ENCODE measurements at regions not wholly inside any gene's neighbourhood (a gene's known extent, or its start where the extent isn't known, plus 50 kb on each side); places are given as distances from the start of the nearest gene placed in this dataset.

GRCh38 chr16:80058214-80058613, 457.7 kb upstream of the MAF start:
- Histone ChIP-seq H3K4me1 (peaks cover 0 to 11% (median 9%) of the 10 kb centered on the region in 4 donors), H3K4me3 (no peak overlapping the region), H3K9me3 (no peaks in the 10 kb centered on the region), H3K27ac (replicated peaks in 1 of 4) (no peak overlapping the region), H3K36me3 (no peaks in the 10 kb centered on the region), H3K27me3 (peaks cover 0 to 3% (median 0%) of the 10 kb centered on the region in 4 donors)
- TF ChIP-seq POLR2A (IDR thresholded peaks at IDR 0.05; ENCODE audit: low read depth) (no peak), POLR2AphosphoS5 (IDR thresholded peaks at IDR 0.05) (no peak), EP300 (IDR thresholded peaks at IDR 0.05) (no peak), CTCF (IDR thresholded peaks at IDR 0.05) (no peak)
- intact Hi-C loops (cut with DNase I): no loop called here
- WGBS: 31% methylated on average over 9 of the region's 9 CpGs
- no peak for DNase-seq (ENCODE audit: extremely low spot score)

- Histone ChIP-seq H3K27me3 (peaks cover 0 to 5% (median 0%) of the 10 kb centered on the region in 4 donors), H3K9me3 (no peaks in the 10 kb centered on the region), H3K27ac (replicated peaks in 1 of 4) (no peak overlapping the region), H3K4me1 (peaks cover 0 to 11% (median 9%) of the 10 kb centered on the region in 4 donors), H3K36me3 (no peaks in the 10 kb centered on the region), H3K4me3 (no peak overlapping the region)
- no peak for TF ChIP-seq POLR2AphosphoS5 (IDR thresholded peaks at IDR 0.05)
- no peak for TF ChIP-seq EP300 (IDR thresholded peaks at IDR 0.05)
- TF ChIP-seq POLR2A (IDR thresholded peaks at IDR 0.05; ENCODE audit: low read depth): no peak
- no peak for TF ChIP-seq CTCF (IDR thresholded peaks at IDR 0.05)
- 79% methylated on average over 4 of the region's 4 CpGs for WGBS
- intact Hi-C loops (cut with DNase I): no loop called here
- DNase-seq (ENCODE audit: extremely low spot score): no peak
Measured at GRCh38 chr16:80056324-80056723, 455.8 kb upstream of the MAF start.

GRCh38 chr16:80055831-80056230, 455.3 kb upstream of the MAF start:
- Histone ChIP-seq H3K27me3 (peaks cover 0 to 5% (median 0%) of the 10 kb centered on the region in 4 donors), H3K9me3 (no peaks in the 10 kb centered on the region), H3K4me3 (no peak overlapping the region), H3K4me1 (peaks cover 0 to 11% (median 9%) of the 10 kb centered on the region in 4 donors), H3K27ac (replicated peaks in 1 of 4) (no peak overlapping the region), H3K36me3 (no peaks in the 10 kb centered on the region)
- intact Hi-C loops (cut with DNase I): no loop called here
- DNase-seq (ENCODE audit: extremely low spot score): no peak
- WGBS: 90% methylated on average over 3 of the region's 3 CpGs
- TF ChIP-seq CTCF (IDR thresholded peaks at IDR 0.05) (no peak), POLR2A (IDR thresholded peaks at IDR 0.05; ENCODE audit: low read depth) (no peak), POLR2AphosphoS5 (IDR thresholded peaks at IDR 0.05) (no peak), EP300 (IDR thresholded peaks at IDR 0.05) (no peak)

- TF ChIP-seq EP300 (IDR thresholded peaks at IDR 0.05) (no peak), CTCF (IDR thresholded peaks at IDR 0.05) (no peak), POLR2A (IDR thresholded peaks at IDR 0.05; ENCODE audit: low read depth) (no peak), POLR2AphosphoS5 (IDR thresholded peaks at IDR 0.05) (no peak)
- WGBS: 89% methylated on average over 2 of the region's 2 CpGs
- Histone ChIP-seq H3K27me3 (peaks cover 0 to 5% (median 0%) of the 10 kb centered on the region in 4 donors), H3K36me3 (no peaks in the 10 kb centered on the region), H3K27ac (replicated peaks in 1 of 4) (no peak overlapping the region), H3K4me1 (peaks cover 0 to 11% (median 9%) of the 10 kb centered on the region in 4 donors), H3K4me3 (no peak overlapping the region), H3K9me3 (no peaks in the 10 kb centered on the region)
- intact Hi-C loops (cut with DNase I): no loop called here
- DNase-seq (ENCODE audit: extremely low spot score): no peak
Measured at GRCh38 chr16:80054647-80055046, 454.1 kb upstream of the MAF start.

GRCh38 chr16:80051040-80051439, 450.5 kb upstream of the MAF start:
- Histone ChIP-seq H3K27me3 (peaks cover 0 to 5% (median 0%) of the 10 kb centered on the region in 4 donors), H3K36me3 (no peaks in the 10 kb centered on the region), H3K27ac (replicated peaks in 1 of 4) (no peak overlapping the region), H3K4me1 (peaks cover 0 to 5% (median 3%) of the 10 kb centered on the region in 4 donors), H3K9me3 (no peaks in the 10 kb centered on the region), H3K4me3 (no peak overlapping the region)
- intact Hi-C loops (cut with DNase I): no loop called here
- no peak for DNase-seq (ENCODE audit: extremely low spot score)
- 86% methylated on average over 7 of the region's 9 CpGs for WGBS
- TF ChIP-seq POLR2A (IDR thresholded peaks at IDR 0.05; ENCODE audit: low read depth) (no peak), POLR2AphosphoS5 (IDR thresholded peaks at IDR 0.05) (no peak), CTCF (IDR thresholded peaks at IDR 0.05) (no peak)

Measured in esophagus muscularis mucosa (tissue), 4 donors.